ENCODE measurements at regions not wholly inside any gene's neighbourhood (a gene's known extent, or its start where the extent isn't known, plus 50 kb on each side); places are given as distances from the start of the nearest gene placed in this dataset.

DNA sequence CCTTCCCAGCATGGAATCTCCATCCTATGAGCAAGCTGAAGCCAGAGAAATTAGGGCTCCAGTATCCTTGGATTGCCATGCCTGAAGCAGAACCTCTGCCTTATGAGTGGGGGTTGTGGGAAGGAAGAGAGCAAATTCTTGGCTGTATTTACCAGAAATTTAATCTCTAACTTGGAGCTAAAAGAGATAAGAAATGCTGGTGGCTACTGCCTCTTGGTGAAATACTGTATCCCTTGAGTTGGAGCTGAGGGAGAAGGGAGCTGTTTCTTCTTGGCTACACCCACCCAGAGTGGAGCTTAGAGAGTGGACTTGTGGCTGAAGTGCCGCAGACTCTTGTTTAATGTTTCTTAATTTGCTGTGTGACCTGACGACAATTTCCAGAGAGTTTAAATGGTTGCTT lies 447.3 kb downstream of the ARHGEF28 start (continued):
- TF ChIP-seq CTCF (IDR thresholded peaks at IDR 0.05 in 2 of 3, conservative IDR thresholded peaks at IDR 0.05 in 1 of 3; ENCODE audit: borderline replicate concordance in 1 of 3, insufficient read depth in 1 of 3, low read depth in 2 of 3, low read length in 2 of 3) = no peak
- TF ChIP-seq YY1 (IDR thresholded peaks at IDR 0.05; ENCODE audit: extremely low read depth, insufficient replicate concordance, low read depth, low read length) = no peak
- no peak for TF ChIP-seq CBX3 (IDR thresholded peaks at IDR 0.05; ENCODE audit: low read depth)
- no peak for TF ChIP-seq FOSL1 (IDR thresholded peaks at IDR 0.05; ENCODE audit: low read depth)
- TF ChIP-seq RAD21 (IDR thresholded peaks at IDR 0.05; ENCODE audit: low read depth) = no peak
- TF ChIP-seq SRF (IDR thresholded peaks at IDR 0.05; ENCODE audit: low read depth) = no peak
- no peak for TF ChIP-seq POLR2AphosphoS5 (IDR thresholded peaks at IDR 0.05; ENCODE audit: low read depth, low read length)
- no peak for TF ChIP-seq ZNF274 (IDR thresholded peaks at IDR 0.05; ENCODE audit: low read depth, low read length)
- TF ChIP-seq, protein P1, sequence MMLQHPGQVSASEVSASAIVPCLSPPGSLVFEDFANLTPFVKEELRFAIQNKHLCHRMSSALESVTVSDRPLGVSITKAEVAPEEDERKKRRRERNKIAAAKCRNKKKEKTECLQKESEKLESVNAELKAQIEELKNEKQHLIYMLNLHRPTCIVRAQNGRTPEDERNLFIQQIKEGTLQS (IDR thresholded peaks at IDR 0.05) = no peak

DNA sequence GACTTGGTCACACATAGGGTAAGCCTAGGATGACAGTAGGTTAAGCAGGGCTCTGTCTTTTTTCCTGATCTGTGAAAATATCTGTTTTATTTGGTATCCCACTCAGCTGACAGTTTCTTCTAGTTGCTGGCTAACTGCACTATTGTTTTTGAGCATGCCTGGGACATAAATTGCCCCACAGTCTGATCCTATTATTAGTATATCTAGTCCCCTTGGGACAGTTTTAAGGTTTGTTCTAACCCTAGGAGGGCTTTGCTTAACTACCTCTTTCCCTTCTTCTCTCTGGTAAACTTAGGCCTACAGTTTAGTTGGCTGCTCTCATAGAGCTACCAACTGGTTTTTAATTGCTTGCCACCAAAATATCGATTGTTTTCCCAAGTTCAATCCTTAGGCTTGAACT lies 446.6 kb downstream of the ARHGEF28 start:
- no peak for TF ChIP-seq ELF1 (IDR thresholded peaks at IDR 0.05; ENCODE audit: borderline replicate concordance, low read depth)
- no peak for TF ChIP-seq YY1 (IDR thresholded peaks at IDR 0.05; ENCODE audit: extremely low read depth, insufficient replicate concordance, low read depth, low read length)
- TF ChIP-seq EZH2phosphoT487 (IDR thresholded peaks at IDR 0.05; ENCODE audit: borderline replicate concordance) = no peak
- no peak for TF ChIP-seq SRF (IDR thresholded peaks at IDR 0.05; ENCODE audit: low read depth)
- TF ChIP-seq REST (IDR thresholded peaks at IDR 0.05; ENCODE audit: low read depth) = no peak
- TF ChIP-seq ZFX (IDR thresholded peaks at IDR 0.05) = no peak
- TF ChIP-seq SIN3A (IDR thresholded peaks at IDR 0.05; ENCODE audit: low read depth) = no peak
- no peak for TF ChIP-seq FOSL1 (IDR thresholded peaks at IDR 0.05; ENCODE audit: low read depth)
- Histone ChIP-seq H3K9ac (ENCODE audit: low read length) (no peak overlapping the region), H4K20me1 (ENCODE audit: insufficient read depth) (no peaks in the 10 kb centered on the region), H3K4me3 (replicated peaks in 1 of 2; ENCODE audit: low read depth in 1 of 2, low read length in 2 of 2) (no peak overlapping the region), H3K27me3 (ENCODE audit: insufficient read depth, low read length) (no peaks in the 10 kb centered on the region), H3K36me3 (ENCODE audit: control insufficient read depth in 1 of 2, insufficient read depth in 2 of 2, low read length in 2 of 2) (no peaks in the 10 kb centered on the region), H3K9me3 (ENCODE audit: control insufficient read depth in 1 of 2, insufficient read depth in 1 of 2, low read depth in 1 of 2, low read length in 2 of 2) (no peaks in the 10 kb centered on the region), H3K27ac (ENCODE audit: low read depth, low read length) (no peak overlapping the region), H3K4me2 (ENCODE audit: low read length) (no peak overlapping the region), H3K4me1 (ENCODE audit: control insufficient read depth in 1 of 2, insufficient read depth in 2 of 2, low read length in 2 of 2) (peaks cover 7 to 11% of the 10 kb centered on the region in 2 experiments), H3K79me2 (ENCODE audit: insufficient read depth, low read length) (no peaks in the 10 kb centered on the region), H3K9me2 (ENCODE audit: insufficient read depth) (no peaks in the 10 kb centered on the region), H2AFZ (ENCODE audit: low read depth, low read length, poor library complexity, severe bottlenecking) (no peak overlapping the region)
- intact Hi-C loops (cut with micrococcal nuclease) = no loop called here
- RAD21 ChIA-PET (ENCODE audit: low non-redundant PET in 1 of 2, low total read pairs in 2 of 2, uncharacterized antibody in 2 of 2, unreplicated experiment in 2 of 2) = no interaction called here
- CTCF ChIA-PET = no interaction called here
- POLR2A ChIA-PET = no interaction called here
- ATAC-seq (no peak), DNase-seq (ENCODE audit: low read depth, low spot score) (no peak)
- no TSS peak for BruUV-seq (replicated peaks)
